ENCODE measurements at regions not wholly inside any gene's neighbourhood (a gene's known extent, or its start where the extent isn't known, plus 50 kb on each side); places are given as distances from the start of the nearest gene placed in this dataset.
"Not testable (repeated sequence)": the region's sequence is repeated elsewhere in the genome, so short reads cannot be mapped to it uniquely, and the experiment has no call there.

DNA sequence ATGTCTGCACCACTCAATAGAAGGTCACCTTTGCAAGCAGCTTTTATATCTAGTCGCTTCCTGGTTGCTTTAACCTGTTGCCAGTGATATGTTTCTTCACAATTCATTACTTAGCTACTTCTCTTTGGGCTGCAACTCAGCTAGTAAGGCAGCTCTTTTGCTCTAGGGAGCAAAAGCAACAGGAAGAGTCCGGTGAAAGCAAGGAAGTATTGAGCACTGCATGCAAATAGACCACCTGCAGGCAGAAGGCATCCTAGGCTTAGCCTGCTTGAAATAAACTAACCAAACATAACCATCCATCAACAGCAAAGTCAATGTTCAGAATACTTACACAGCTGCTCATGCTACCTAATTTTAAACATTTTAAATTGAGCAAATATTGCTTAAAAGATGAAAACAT is 529.2 kb upstream of the LINC00305 start:
- Histone ChIP-seq H2AFZ (ENCODE audit: low read length) (no peak overlapping the region), H3K4me2 (ENCODE audit: low read depth, low read length) (no peak overlapping the region), H3K4me3 (ENCODE audit: low read length) (no peak overlapping the region), H3K27me3 (replicated peaks; ENCODE audit: insufficient read depth, low read length) (no peaks in the 10 kb centered on the region), H3K4me1 (ENCODE audit: low read length) (no peaks in the 10 kb centered on the region), H3K27ac (ENCODE audit: low read length) (no peak overlapping the region), H3F3A (ENCODE audit: insufficient read depth, low read length) (no peaks in the 10 kb centered on the region), H3K9me2 (replicated peaks; ENCODE audit: insufficient read depth, low read length) (no peaks in the 10 kb centered on the region), H3K9ac (ENCODE audit: low read length) (no peak overlapping the region), H3K9me3 (replicated peaks; ENCODE audit: insufficient read depth, low read length) (no peaks in the 10 kb centered on the region), H4K20me1 (ENCODE audit: insufficient read depth, low read length) (no peaks in the 10 kb centered on the region), H3K79me2 (ENCODE audit: low read length) (no peaks in the 10 kb centered on the region), H3K36me3 (replicated peaks; ENCODE audit: insufficient read depth, low read length) (no peaks in the 10 kb centered on the region)
- no peak for DNase-seq
- no peak for TF ChIP-seq EZH2phosphoT487 (IDR thresholded peaks at IDR 0.05; ENCODE audit: low read length)
- TF ChIP-seq EZH2 (optimal IDR thresholded peaks at IDR 0.05; ENCODE audit: low read depth, low read length) = no peak
- TF ChIP-seq, protein P1, sequence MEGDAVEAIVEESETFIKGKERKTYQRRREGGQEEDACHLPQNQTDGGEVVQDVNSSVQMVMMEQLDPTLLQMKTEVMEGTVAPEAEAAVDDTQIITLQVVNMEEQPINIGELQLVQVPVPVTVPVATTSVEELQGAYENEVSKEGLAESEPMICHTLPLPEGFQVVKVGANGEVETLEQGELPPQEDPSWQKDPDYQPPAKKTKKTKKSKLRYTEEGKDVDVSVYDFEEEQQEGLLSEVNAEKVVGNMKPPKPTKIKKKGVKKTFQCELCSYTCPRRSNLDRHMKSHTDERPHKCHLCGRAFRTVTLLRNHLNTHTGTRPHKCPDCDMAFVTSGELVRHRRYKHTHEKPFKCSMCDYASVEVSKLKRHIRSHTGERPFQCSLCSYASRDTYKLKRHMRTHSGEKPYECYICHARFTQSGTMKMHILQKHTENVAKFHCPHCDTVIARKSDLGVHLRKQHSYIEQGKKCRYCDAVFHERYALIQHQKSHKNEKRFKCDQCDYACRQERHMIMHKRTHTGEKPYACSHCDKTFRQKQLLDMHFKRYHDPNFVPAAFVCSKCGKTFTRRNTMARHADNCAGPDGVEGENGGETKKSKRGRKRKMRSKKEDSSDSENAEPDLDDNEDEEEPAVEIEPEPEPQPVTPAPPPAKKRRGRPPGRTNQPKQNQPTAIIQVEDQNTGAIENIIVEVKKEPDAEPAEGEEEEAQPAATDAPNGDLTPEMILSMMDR (IDR thresholded peaks at IDR 0.05; ENCODE audit: low read length) = no peak

DNA sequence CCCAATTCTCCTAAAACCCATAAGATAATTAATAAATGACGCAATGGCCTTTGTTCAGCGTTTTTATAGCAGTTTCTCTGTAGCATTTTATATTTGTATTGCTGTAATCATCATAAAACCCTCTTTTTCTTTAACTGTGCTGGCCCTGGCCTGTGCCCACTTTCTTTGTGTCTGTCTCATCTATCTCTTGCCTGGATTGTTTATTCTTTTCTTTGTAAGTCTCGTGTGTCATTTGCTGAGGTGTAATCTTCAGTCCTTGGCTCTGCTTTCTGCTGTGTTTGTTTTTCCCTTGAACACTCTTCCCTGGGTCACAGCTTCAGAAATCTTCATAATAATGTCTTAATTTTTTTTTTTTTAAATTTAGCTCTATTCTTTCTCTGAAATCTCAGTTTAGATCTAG is 525.8 kb upstream of the LINC00305 start:
- no peaks in the 10 kb centered on the region for H3K79me2 ChIP-seq (ENCODE audit: low read length)
- H3K27ac ChIP-seq (ENCODE audit: low read length) = no peak overlapping the region
- no peaks in the 10 kb centered on the region for H3K36me3 ChIP-seq (replicated peaks; ENCODE audit: insufficient read depth, low read length)
- TF ChIP-seq EZH2 (optimal IDR thresholded peaks at IDR 0.05; ENCODE audit: low read depth, low read length) (no peak), EZH2phosphoT487 (IDR thresholded peaks at IDR 0.05; ENCODE audit: low read length) (no peak)
- TF ChIP-seq, protein P1 (IDR thresholded peaks at IDR 0.05; ENCODE audit: low read length) = no peak
- no peak overlapping the region for H3K4me2 ChIP-seq (ENCODE audit: low read depth, low read length)
- no peaks in the 10 kb centered on the region for H3K9me2 ChIP-seq (replicated peaks; ENCODE audit: insufficient read depth, low read length)
- no peak overlapping the region for H3K9ac ChIP-seq (ENCODE audit: low read length)
- no peaks in the 10 kb centered on the region for H3K9me3 ChIP-seq (replicated peaks; ENCODE audit: insufficient read depth, low read length)
- H3F3A ChIP-seq (ENCODE audit: insufficient read depth, low read length) = no peaks in the 10 kb centered on the region
- no peaks in the 10 kb centered on the region for H3K4me1 ChIP-seq (ENCODE audit: low read length)
- no peaks in the 10 kb centered on the region for H4K20me1 ChIP-seq (ENCODE audit: insufficient read depth, low read length)
- H3K27me3 ChIP-seq (replicated peaks; ENCODE audit: insufficient read depth, low read length) = no peaks in the 10 kb centered on the region
- H3K4me3 ChIP-seq (ENCODE audit: low read length) = no peak overlapping the region
- no peak for DNase-seq
- H2AFZ ChIP-seq (ENCODE audit: low read length) = no peak overlapping the region

DNA sequence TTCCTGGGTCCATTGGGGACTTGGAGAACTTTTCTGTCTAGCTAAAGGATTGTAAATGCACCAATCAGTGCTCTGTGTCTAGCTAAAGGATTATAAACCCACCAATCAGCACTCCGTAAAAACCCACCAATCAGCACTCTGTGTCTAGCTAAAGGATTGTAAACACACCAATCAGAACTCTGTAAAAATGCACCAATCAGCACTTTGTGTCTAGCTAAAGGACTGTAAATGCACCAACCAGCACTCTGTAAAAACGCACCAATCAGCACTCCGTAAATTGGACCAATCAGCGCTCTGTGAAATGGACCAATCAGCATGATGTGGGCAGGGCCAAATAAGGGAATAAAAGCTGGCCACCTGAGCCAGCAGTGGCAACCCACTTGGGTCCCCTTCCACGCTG is 522.4 kb upstream of the LINC00305 start:
- H3K36me3 ChIP-seq (replicated peaks; ENCODE audit: insufficient read depth, low read length); H4K20me1 ChIP-seq (ENCODE audit: insufficient read depth, low read length); H3K9me2 ChIP-seq (replicated peaks; ENCODE audit: insufficient read depth, low read length); H3K79me2 ChIP-seq (ENCODE audit: low read length); DNase-seq; H3K4me2 ChIP-seq (ENCODE audit: low read depth, low read length); H3K27me3 ChIP-seq (replicated peaks; ENCODE audit: insufficient read depth, low read length); H3K4me3 ChIP-seq (ENCODE audit: low read length); H3K27ac ChIP-seq (ENCODE audit: low read length); H3K9me3 ChIP-seq (replicated peaks; ENCODE audit: insufficient read depth, low read length); H3F3A ChIP-seq (ENCODE audit: insufficient read depth, low read length); H3K4me1 ChIP-seq (ENCODE audit: low read length); H2AFZ ChIP-seq (ENCODE audit: low read length); H3K9ac ChIP-seq (ENCODE audit: low read length): not testable (repeated sequence)

DNA sequence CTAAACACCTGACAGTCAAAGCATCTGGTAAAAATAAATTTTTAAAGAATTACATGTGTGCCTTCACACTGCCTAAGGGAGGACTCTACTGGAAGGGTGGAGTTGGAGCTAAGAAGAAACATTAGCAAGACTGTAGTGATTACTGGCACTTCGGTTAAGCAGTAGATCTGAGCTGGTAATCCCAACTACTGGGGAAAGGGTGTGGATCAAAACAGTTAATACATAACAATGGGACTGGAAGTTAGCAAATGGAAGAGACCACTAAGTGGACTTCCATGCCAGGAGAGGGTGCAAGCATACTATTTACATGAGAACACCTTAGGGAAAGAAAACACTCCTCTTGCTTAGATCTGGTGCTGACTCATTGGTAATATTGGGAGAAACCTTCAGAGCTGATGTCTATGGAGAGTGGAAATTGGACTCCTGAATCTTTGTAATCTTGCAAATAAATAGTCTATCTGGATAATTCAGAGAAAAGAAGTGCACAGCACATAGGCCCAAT is 519.6 kb upstream of the LINC00305 start:
- Histone ChIP-seq H3F3A (ENCODE audit: insufficient read depth, low read length) (no peaks in the 10 kb centered on the region), H3K4me3 (ENCODE audit: low read length) (no peak overlapping the region), H4K20me1 (ENCODE audit: insufficient read depth, low read length) (no peaks in the 10 kb centered on the region), H3K4me1 (ENCODE audit: low read length) (no peaks in the 10 kb centered on the region), H3K36me3 (replicated peaks; ENCODE audit: insufficient read depth, low read length) (no peaks in the 10 kb centered on the region), H3K9me3 (replicated peaks; ENCODE audit: insufficient read depth, low read length) (no peaks in the 10 kb centered on the region), H3K9me2 (replicated peaks; ENCODE audit: insufficient read depth, low read length) (no peaks in the 10 kb centered on the region), H3K27me3 (replicated peaks; ENCODE audit: insufficient read depth, low read length) (no peaks in the 10 kb centered on the region), H2AFZ (ENCODE audit: low read length) (no peak overlapping the region), H3K27ac (ENCODE audit: low read length) (no peak overlapping the region), H3K9ac (ENCODE audit: low read length) (no peak overlapping the region), H3K4me2 (ENCODE audit: low read depth, low read length) (no peak overlapping the region), H3K79me2 (ENCODE audit: low read length) (no peaks in the 10 kb centered on the region)
- DNase-seq = no peak
- no peak for TF ChIP-seq EZH2 (optimal IDR thresholded peaks at IDR 0.05; ENCODE audit: low read depth, low read length)
- TF ChIP-seq EZH2phosphoT487 (IDR thresholded peaks at IDR 0.05; ENCODE audit: low read length) = no peak
- TF ChIP-seq, protein P1 (IDR thresholded peaks at IDR 0.05; ENCODE audit: low read length) = no peak

All from MM.1S (cell line).